Adrenal gland (tissue), 9 donors: ENCODE measurements at regions not wholly inside any gene's neighbourhood (a gene's known extent, or its start where the extent isn't known, plus 50 kb on each side); places are given as distances from the start of the nearest gene placed in this dataset.

Source experiments
- DNase-seq, 7 donors: peaks; one replicate each; pipeline ENCODE4 v3.0.0-alpha.2; 2019 to 2020
- H3K27ac ChIP-seq, 5 donors: fragments of 200-600 bp; sonication (generic) in 4 of 5; 1 replicate in 3 of 5; 2 replicates in 2 of 5; pipeline versions ENCODE4 v1.5.1 to v1.8.0; 2016 to 2020; ENCODE audit warnings: mild to moderate bottlenecking in 1 of 5
- H3K27me3 ChIP-seq: fragments of 200-600 bp; 2 replicates; pipeline ENCODE4 v1.8.0; 2021
- H3K36me3 ChIP-seq, 2 donors: fragments of 200-600 bp; replicated peaks in 1 of 2; 1 replicate in 1 of 2; 2 replicates in 1 of 2; pipeline versions ENCODE4 v1.5.1 to v1.8.0; 2018 to 2022
- H3K4me1 ChIP-seq, 2 donors: fragments of 200-600 bp; replicated peaks in 1 of 2; 1 replicate in 1 of 2; 2 replicates in 1 of 2; pipeline versions ENCODE4 v1.5.1 to v1.8.0; 2018 to 2021
- H3K4me3 ChIP-seq, 4 donors: fragments of 200-600 bp; sonication (generic) in 3 of 4; one replicate each; pipeline ENCODE4 v1.5.1; 2016 to 2018
- H3K9me3 ChIP-seq, 3 donors: fragments of 200-600 bp; sonication (generic) in 1 of 3; replicated peaks in 1 of 3; 1 replicate in 2 of 3; 2 replicates in 1 of 3; pipeline versions ENCODE4 v1.5.1 to v1.8.0; 2016 to 2021
- CTCF ChIP-seq, 6 experiments: fragments of 450-650 bp in 4 of 6; fragments of 200-600 bp in 2 of 6; sonication (generic) in 1 of 6; IDR thresholded peaks; 1 replicate in 5 of 6; 2 replicates in 1 of 6; pipeline versions ENCODE4 v1.5.1 to v1.8.0; 2016 to 2021; ENCODE audit warnings: antibody characterized with exemption in 6 of 6, mild to moderate bottlenecking in 2 of 6, moderate library complexity in 1 of 6
- POLR2A ChIP-seq, 2 donors: fragments of 450-650 bp; IDR thresholded peaks; one replicate each; pipeline ENCODE4 v1.6.1; 2017; ENCODE audit warnings: antibody characterized with exemption in 2 of 2, mild to moderate bottlenecking in 2 of 2, moderate library complexity in 1 of 2
- WGBS, 4 donors: extraction: QIAGEN DNeasy Blood & Tissue Kit in 2 of 4; methylation state at CpG; one replicate each; pipeline versions ENCODE4 v1.1.5 to v1.1.7; 2013 to 2017; 5-methylcytosine and 5-hydroxymethylcytosine counted together
- intact Hi-C, 2 donors: fragments of 100-400 bp; cut with DNase I; formaldehyde crosslinking; loops; one replicate each; pipeline versions ENCODE4 v1.14.1 to v1.15.0; 2022 to 2023
- donor health status: healthy with polysubstance abuse.
- donor health status: Bipolar disorder and iron deficiency.
- donor health status: DM: yes; HTN: yes; CAD: no.
- donor health status: DM: no; HTN: no; CAD: no.
- donor health status: DM: no; HTN: no; CAD: no.

GRCh38 chr16:72568502-72568901 is 396.5 kb upstream of the PMFBP1 start:
- H3K9me3 ChIP-seq, result no peaks in the 10 kb centered on the region
- no peaks in the 10 kb centered on the region for H3K27me3 ChIP-seq
- no peaks in the 10 kb centered on the region for H3K36me3 ChIP-seq
- intact Hi-C loops, result no loop called here
- H3K27ac ChIP-seq, result no peak overlapping the region
- no peak for DNase-seq
- no peak overlapping the region for H3K4me3 ChIP-seq
- no peak for TF ChIP-seq POLR2A (IDR thresholded peaks at IDR 0.05)
- TF ChIP-seq CTCF (IDR thresholded peaks at IDR 0.05), result no peak
- H3K4me1 ChIP-seq, result no peaks in the 10 kb centered on the region
- WGBS, 4 donors, result 62 to 84% (median 73%) methylated on average over 1 of the region's 1 CpG

- Histone ChIP-seq H3K27me3 (no peaks in the 10 kb centered on the region), H3K9me3 (no peaks in the 10 kb centered on the region), H3K4me3 (no peak overlapping the region), H3K27ac (no peak overlapping the region), H3K4me1 (no peaks in the 10 kb centered on the region), H3K36me3 (no peaks in the 10 kb centered on the region)
- TF ChIP-seq CTCF (IDR thresholded peaks at IDR 0.05) (no peak), POLR2A (IDR thresholded peaks at IDR 0.05) (no peak)
- 78 to 93% (median 85%) methylated on average over 1 of the region's 1 CpG for WGBS, 4 donors
- intact Hi-C loops, result no loop called here
- DNase-seq, result no peak
Measured at GRCh38 chr16:72566174-72566573, 394.2 kb upstream of the PMFBP1 start.

GRCh38 chr16:72565106-72565505 is 393.2 kb upstream of the PMFBP1 start:
- WGBS, 4 donors, result 90 to 99% (median 95%) methylated on average over 4 of the region's 4 CpGs
- no peak overlapping the region for H3K4me3 ChIP-seq
- no peak overlapping the region for H3K27ac ChIP-seq
- H3K9me3 ChIP-seq, result no peaks in the 10 kb centered on the region
- DNase-seq, result no peak
- no peaks in the 10 kb centered on the region for H3K4me1 ChIP-seq
- H3K36me3 ChIP-seq, result no peaks in the 10 kb centered on the region
- H3K27me3 ChIP-seq, result no peaks in the 10 kb centered on the region
- TF ChIP-seq CTCF (IDR thresholded peaks at IDR 0.05) (no peak), POLR2A (IDR thresholded peaks at IDR 0.05) (no peak)
- intact Hi-C loops, result no loop called here

- Histone ChIP-seq H3K27ac (no peak overlapping the region), H3K4me3 (no peak overlapping the region), H3K27me3 (no peaks in the 10 kb centered on the region), H3K9me3 (no peaks in the 10 kb centered on the region), H3K36me3 (no peaks in the 10 kb centered on the region), H3K4me1 (no peaks in the 10 kb centered on the region)
- intact Hi-C loops, result no loop called here
- DNase-seq, result no peak
- 40 to 44% (median 41%) methylated on average over 2 of the region's 2 CpGs for WGBS, 4 donors
- TF ChIP-seq CTCF (IDR thresholded peaks at IDR 0.05) (no peak), POLR2A (IDR thresholded peaks at IDR 0.05) (no peak)
Measured at GRCh38 chr16:72560617-72561016, 388.7 kb upstream of the PMFBP1 start.
